ENCODE measurements at regions not wholly inside any gene's neighbourhood (a gene's known extent, or its start where the extent isn't known, plus 50 kb on each side); places are given as distances from the start of the nearest gene placed in this dataset.
A peak's percentile ranks its signal among the peaks of the same experiment; 100 is the strongest.

GRCh38 chr12:16415155-16415554 is 67.7 kb downstream of the MGST1 start:
- no peak for DNase-seq

- DNase-seq, result no peak
Measured at GRCh38 chr12:16417058-16417457, 69.6 kb downstream of the MGST1 start.

- no peak for DNase-seq
Measured at GRCh38 chr12:16421806-16422205, 74.4 kb downstream of the MGST1 start.

GRCh38 chr12:16424531-16424930 is 77.1 kb downstream of the MGST1 start:
- DNase-seq, result no peak

- no peak for DNase-seq
Measured at GRCh38 chr12:16435875-16436554, 88.6 kb downstream of the MGST1 start.

GRCh38 chr12:16437281-16437816 is 89.9 kb downstream of the MGST1 start:
- no peak for DNase-seq

- DNase-seq, result no peak
Measured at GRCh38 chr12:16437926-16438325, 90.5 kb downstream of the MGST1 start.

- no peak for DNase-seq
Measured at GRCh38 chr12:16449459-16449858, 102.0 kb downstream of the MGST1 start.

- no peak for DNase-seq
Measured at GRCh38 chr12:16453319-16453718, 105.9 kb downstream of the MGST1 start.

GRCh38 chr12:16454481-16454880 is 107.0 kb downstream of the MGST1 start:
- no peak for DNase-seq

- DNase-seq, result no peak
Measured at GRCh38 chr12:16458521-16459078, 111.2 kb downstream of the MGST1 start.

- no peak for DNase-seq
Measured at GRCh38 chr12:16467272-16467671, 119.8 kb downstream of the MGST1 start.

- peak; percentile 1 for DNase-seq
Measured at GRCh38 chr12:16472631-16473030, 125.2 kb downstream of the MGST1 start.

- DNase-seq, result peak; percentile 25
Measured at GRCh38 chr12:16473610-16474326, 126.3 kb downstream of the MGST1 start.

- DNase-seq, result no peak
Measured at GRCh38 chr12:16474801-16475200, 127.4 kb downstream of the MGST1 start.

- DNase-seq, result no peak
Measured at GRCh38 chr12:16475521-16475920, 128.1 kb downstream of the MGST1 start.

GRCh38 chr12:16482726-16483125 is 123.2 kb downstream of the LMO3 start:
- DNase-seq, result no peak

- no peak for DNase-seq
Measured at GRCh38 chr12:16492240-16492639, 113.7 kb downstream of the LMO3 start.

- DNase-seq, result no peak
Measured at GRCh38 chr12:16492820-16493797, 112.9 kb downstream of the LMO3 start.

- DNase-seq, result no peak
Measured at GRCh38 chr12:16495196-16495595, 110.8 kb downstream of the LMO3 start.

Measured in tongue (tissue), 1 donor.